WI38 (cell line): ENCODE measurements at regions not wholly inside any gene's neighbourhood (a gene's known extent, or its start where the extent isn't known, plus 50 kb on each side); places are given as distances from the start of the nearest gene placed in this dataset.

ENCODE experiments used
- H3K4me3 ChIP-seq: 2 replicates; pipeline ENCODE4 v1.5.1; 2011; ENCODE audit warnings: low read depth, mild to moderate bottlenecking, control low read depth, low read length
- TF ChIP-seq, protein P1 (sequence below): IDR thresholded peaks from 2 replicates; pipeline ENCODE4 v1.5.1; 2012; ENCODE audit warnings: low read depth, mild to moderate bottlenecking, control low read depth, low read length

DNA sequence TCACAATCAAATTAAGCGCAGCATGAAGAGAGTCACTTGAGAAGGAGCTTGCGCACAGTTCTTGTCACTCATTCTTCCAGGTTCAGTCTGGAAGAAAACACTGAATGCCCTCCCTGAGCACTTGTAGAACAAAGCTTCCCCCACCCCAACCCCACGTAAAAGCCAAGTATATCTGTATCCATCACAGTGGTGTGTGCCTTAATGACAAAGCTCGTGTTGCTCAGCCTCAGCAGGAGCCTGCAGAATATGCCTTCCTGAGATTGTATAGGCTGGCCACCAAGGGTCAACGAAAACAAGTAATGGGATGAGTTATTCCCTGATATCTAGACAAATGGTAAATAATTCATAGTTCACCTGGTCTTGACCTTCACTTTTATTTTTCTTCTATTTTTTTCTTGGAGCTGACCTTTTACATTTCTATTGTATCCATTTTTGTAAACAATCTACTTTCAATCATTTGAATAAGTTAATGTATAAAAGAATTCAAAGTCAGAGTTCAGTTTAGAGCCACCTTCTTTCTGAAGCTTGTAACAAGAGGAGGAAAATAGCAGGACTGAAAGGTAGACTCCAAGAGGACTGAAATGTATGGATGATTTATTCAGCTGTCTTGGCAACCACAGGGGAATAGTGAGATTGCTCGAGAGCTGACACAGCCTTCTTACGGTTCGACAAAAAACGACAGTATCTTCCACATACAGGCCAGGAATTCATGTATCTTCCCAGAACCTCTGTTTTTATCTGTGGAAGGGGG is 405.5 kb upstream of the TPM1 start:
- TF ChIP-seq, protein P1, sequence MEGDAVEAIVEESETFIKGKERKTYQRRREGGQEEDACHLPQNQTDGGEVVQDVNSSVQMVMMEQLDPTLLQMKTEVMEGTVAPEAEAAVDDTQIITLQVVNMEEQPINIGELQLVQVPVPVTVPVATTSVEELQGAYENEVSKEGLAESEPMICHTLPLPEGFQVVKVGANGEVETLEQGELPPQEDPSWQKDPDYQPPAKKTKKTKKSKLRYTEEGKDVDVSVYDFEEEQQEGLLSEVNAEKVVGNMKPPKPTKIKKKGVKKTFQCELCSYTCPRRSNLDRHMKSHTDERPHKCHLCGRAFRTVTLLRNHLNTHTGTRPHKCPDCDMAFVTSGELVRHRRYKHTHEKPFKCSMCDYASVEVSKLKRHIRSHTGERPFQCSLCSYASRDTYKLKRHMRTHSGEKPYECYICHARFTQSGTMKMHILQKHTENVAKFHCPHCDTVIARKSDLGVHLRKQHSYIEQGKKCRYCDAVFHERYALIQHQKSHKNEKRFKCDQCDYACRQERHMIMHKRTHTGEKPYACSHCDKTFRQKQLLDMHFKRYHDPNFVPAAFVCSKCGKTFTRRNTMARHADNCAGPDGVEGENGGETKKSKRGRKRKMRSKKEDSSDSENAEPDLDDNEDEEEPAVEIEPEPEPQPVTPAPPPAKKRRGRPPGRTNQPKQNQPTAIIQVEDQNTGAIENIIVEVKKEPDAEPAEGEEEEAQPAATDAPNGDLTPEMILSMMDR, result no peak
- no peak overlapping the region for H3K4me3 ChIP-seq

DNA sequence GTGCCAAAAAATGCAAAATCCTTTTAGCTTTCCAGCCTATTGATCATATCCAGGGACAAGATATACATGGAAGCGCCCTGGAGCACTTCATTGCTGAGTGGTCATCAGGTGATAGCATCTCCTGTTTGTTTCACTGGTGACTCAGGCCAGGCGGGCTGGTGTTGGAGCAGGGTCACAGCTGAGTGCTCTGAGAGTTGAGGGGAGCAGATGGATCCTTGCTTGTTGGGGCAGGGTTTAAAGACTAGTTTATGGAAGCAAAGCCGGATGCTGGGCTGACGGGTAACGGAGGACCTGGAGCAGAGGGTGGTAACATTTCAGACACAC is 405.0 kb upstream of the TPM1 start:
- TF ChIP-seq, protein P1, result no peak
- H3K4me3 ChIP-seq, result no peak overlapping the region

DNA sequence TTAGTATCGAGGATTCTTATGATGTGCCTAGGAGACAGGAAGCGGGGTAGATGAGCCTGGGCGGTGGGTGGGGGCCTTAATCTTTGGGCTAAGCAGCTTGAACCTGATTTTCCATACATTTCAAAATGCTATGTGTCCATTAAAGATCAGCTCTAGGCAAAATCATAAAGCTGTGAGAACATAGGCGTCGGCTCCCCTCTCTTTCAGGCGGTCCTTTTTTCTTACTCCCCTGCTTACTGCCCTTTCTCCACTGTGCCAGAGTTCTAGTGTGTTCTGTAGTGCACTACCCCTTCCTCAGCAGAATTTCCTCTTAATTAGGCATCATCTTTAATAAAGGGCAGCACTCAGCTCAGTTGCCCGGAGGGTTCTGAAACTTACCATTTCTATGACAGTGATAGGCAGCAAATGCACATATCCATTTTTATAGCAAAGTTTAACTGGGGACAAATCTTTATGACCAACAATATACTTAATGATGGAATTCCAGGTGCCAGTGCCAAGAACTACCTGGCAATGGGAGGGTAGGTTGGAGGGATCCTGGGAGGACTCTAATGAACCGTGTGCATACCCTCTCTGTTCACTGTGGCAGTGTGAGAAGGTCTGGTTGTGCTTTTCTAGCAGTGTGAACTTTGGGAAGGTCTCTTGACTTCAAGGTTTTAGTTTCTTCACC is 404.5 kb upstream of the TPM1 start:
- H3K4me3 ChIP-seq, result no peak overlapping the region
- TF ChIP-seq, protein P1, result no peak

DNA sequence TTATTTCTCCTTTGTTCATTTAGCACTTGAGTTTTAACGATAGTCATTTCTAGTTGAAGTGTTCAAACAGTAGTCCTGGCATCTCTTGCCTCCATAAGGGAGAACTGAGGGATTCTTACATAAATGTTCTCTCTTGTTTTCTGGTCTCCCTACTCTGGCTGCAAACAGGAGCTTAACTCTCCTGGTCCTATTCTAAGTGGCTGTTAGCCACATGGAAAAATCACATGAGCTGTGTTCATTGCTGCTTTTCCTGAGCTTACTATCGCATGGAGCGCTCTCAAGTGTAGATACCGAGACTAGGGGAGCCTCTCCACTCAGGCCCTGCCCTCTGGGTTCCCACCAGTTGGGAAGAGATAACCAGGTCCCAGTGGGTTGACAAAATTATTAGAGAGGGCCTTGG is 403.1 kb upstream of the TPM1 start:
- TF ChIP-seq, protein P1, result no peak
- H3K4me3 ChIP-seq, result no peak overlapping the region

DNA sequence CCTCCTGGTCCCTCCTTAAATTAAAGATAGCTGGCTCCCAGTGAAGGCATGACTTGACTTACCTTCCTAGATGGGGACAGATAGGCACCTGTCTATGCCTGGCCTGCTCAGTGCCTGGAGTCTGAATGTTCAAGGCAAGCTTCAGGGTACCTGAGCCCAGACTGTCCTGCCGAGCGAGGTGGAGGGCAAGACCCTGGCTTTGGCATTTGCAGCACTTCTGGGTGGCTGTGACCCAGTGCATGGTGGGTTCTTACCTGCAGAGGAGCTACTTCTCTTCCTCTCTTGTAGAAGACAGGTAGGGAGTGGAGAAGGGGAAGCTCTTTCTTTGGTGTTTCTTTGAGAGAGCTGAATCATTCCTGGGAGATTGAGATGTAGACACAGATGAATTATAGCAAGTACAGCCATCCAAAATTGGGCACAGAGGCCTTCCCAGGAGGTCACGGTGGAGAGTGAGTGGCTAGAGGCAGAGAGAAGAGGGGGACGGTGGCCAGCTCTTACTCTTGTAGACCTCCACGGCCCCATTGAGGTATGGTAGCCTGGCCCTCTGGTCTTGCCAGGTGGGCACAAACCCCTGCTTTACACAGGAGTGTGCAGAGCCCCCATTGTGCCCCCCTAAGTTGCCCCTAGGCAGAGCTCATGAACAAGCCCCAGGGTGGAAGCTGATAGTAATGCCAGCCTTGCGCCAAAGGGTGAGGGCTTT is 402.5 kb upstream of the TPM1 start:
- TF ChIP-seq, protein P1, result no peak
- no peak overlapping the region for H3K4me3 ChIP-seq

DNA sequence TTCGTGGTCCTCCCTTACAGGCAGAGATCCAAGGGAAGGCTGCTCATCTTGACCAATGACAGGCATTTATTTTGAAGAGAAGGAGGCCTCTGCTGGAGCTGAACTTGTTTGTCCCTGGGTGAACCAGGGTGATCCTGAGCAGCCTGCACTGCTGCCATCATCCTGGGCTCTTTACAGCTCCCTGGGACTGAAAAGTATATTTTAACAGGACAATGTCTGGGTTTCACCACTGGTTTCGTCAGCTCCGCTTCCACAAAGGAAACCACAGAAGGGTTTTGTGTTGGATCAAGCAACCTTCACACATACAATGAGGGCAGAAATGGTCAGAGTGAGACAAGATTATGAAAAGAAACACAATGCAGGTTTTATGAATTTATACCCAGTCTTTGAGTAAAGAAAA is 400.7 kb upstream of the TPM1 start:
- H3K4me3 ChIP-seq, result no peak overlapping the region
- TF ChIP-seq, protein P1, result no peak

DNA sequence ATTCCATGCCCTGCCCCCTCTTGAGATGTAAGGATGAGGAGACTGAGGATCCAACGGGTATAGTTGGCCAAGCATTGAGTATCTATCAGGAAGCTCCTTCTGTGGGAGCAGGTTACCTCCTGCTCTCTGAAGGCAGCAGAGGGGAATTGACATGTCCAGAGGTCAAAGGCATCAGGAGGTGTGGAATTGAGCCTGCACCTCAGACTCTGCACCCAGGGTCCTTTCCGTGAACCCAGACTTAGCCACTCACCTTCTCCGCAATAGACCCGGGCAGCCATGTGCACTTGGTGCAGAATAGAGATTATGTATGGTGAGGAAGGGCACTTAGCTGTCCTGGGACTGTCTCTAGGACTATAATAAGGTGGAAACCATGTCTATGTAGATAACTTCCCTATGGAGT is 399.0 kb upstream of the TPM1 start:
- H3K4me3 ChIP-seq, result no peak overlapping the region
- TF ChIP-seq, protein P1, result no peak
